ENCODE measurements at regions not wholly inside any gene's neighbourhood (a gene's known extent, or its start where the extent isn't known, plus 50 kb on each side); places are given as distances from the start of the nearest gene placed in this dataset.

GRCh38 chr20:4574356-4574690 lies 111.9 kb upstream of the PRNP start:
- Histone ChIP-seq H3K4me1 (ENCODE audit: insufficient read depth, low read length) (no peaks in the 10 kb centered on the region), H3K27ac (ENCODE audit: low read length) (no peak overlapping the region), H3K9me3 (ENCODE audit: insufficient read depth, low read length, severe bottlenecking) (no peaks in the 10 kb centered on the region), H3K4me2 (ENCODE audit: insufficient read depth, low read length) (no peak overlapping the region), H3K4me3 (ENCODE audit: low read depth in 1 of 2, low read length in 2 of 2) (no peak overlapping the region), H3K27me3 (ENCODE audit: insufficient read depth, low read length, poor library complexity) (peaks cover 22% of the 10 kb centered on the region), H3K79me2 (ENCODE audit: insufficient read depth, low read length) (no peaks in the 10 kb centered on the region), H2AFZ (ENCODE audit: low read depth, low read length) (no peak overlapping the region), H3K36me3 (ENCODE audit: insufficient read depth, low read length) (no peaks in the 10 kb centered on the region), H4K20me1 (ENCODE audit: insufficient read depth, low read length) (no peaks in the 10 kb centered on the region), H3K9ac (ENCODE audit: low read depth, low read length) (no peak overlapping the region)
- DNase-seq = no peak
- ATAC-seq (ENCODE audit: insufficient read depth, low read depth) = no peak
- TF ChIP-seq CTCF (IDR thresholded peaks at IDR 0.05; ENCODE audit: borderline replicate concordance, extremely low read depth, low read length, poor library complexity, severe bottlenecking) (no peak), EZH2 (IDR thresholded peaks at IDR 0.05; ENCODE audit: borderline replicate concordance, low read depth, low read length, severe bottlenecking) (no peak)

- Histone ChIP-seq H2AFZ (ENCODE audit: low read depth, low read length) (no peak overlapping the region), H3K27ac (ENCODE audit: low read length) (no peak overlapping the region), H3K36me3 (ENCODE audit: insufficient read depth, low read length) (no peaks in the 10 kb centered on the region), H3K27me3 (ENCODE audit: insufficient read depth, low read length, poor library complexity) (peaks cover 19% of the 10 kb centered on the region), H3K4me2 (ENCODE audit: insufficient read depth, low read length) (no peak overlapping the region), H3K79me2 (ENCODE audit: insufficient read depth, low read length) (no peaks in the 10 kb centered on the region), H3K4me1 (ENCODE audit: insufficient read depth, low read length) (no peaks in the 10 kb centered on the region), H3K4me3 (ENCODE audit: low read depth in 1 of 2, low read length in 2 of 2) (no peak overlapping the region), H3K9me3 (ENCODE audit: insufficient read depth, low read length, severe bottlenecking) (no peaks in the 10 kb centered on the region), H3K9ac (ENCODE audit: low read depth, low read length) (no peak overlapping the region), H4K20me1 (ENCODE audit: insufficient read depth, low read length) (no peaks in the 10 kb centered on the region)
- no peak for DNase-seq
- no peak for TF ChIP-seq EZH2 (IDR thresholded peaks at IDR 0.05; ENCODE audit: borderline replicate concordance, low read depth, low read length, severe bottlenecking)
- no peak for TF ChIP-seq CTCF (IDR thresholded peaks at IDR 0.05; ENCODE audit: borderline replicate concordance, extremely low read depth, low read length, poor library complexity, severe bottlenecking)
- ATAC-seq (ENCODE audit: insufficient read depth, low read depth) = no peak
Measured at GRCh38 chr20:4573564-4574355, 112.5 kb upstream of the PRNP start.

GRCh38 chr20:4571759-4572531 lies 114.3 kb upstream of the PRNP start:
- H3K4me2 ChIP-seq (ENCODE audit: insufficient read depth, low read length) = no peak overlapping the region
- no peak overlapping the region for H2AFZ ChIP-seq (ENCODE audit: low read depth, low read length)
- H3K27me3 ChIP-seq (ENCODE audit: insufficient read depth, low read length, poor library complexity) = peaks cover 14% of the 10 kb centered on the region
- no peak for DNase-seq
- no peaks in the 10 kb centered on the region for H3K36me3 ChIP-seq (ENCODE audit: insufficient read depth, low read length)
- no peak for TF ChIP-seq EZH2 (IDR thresholded peaks at IDR 0.05; ENCODE audit: borderline replicate concordance, low read depth, low read length, severe bottlenecking)
- H3K4me3 ChIP-seq (ENCODE audit: low read depth in 1 of 2, low read length in 2 of 2) = no peak overlapping the region
- no peaks in the 10 kb centered on the region for H3K9me3 ChIP-seq (ENCODE audit: insufficient read depth, low read length, severe bottlenecking)
- no peak overlapping the region for H3K9ac ChIP-seq (ENCODE audit: low read depth, low read length)
- no peak for ATAC-seq (ENCODE audit: insufficient read depth, low read depth)
- no peaks in the 10 kb centered on the region for H3K79me2 ChIP-seq (ENCODE audit: insufficient read depth, low read length)
- no peaks in the 10 kb centered on the region for H4K20me1 ChIP-seq (ENCODE audit: insufficient read depth, low read length)
- H3K27ac ChIP-seq (ENCODE audit: low read length) = no peak overlapping the region
- H3K4me1 ChIP-seq (ENCODE audit: insufficient read depth, low read length) = no peaks in the 10 kb centered on the region

- ATAC-seq (ENCODE audit: insufficient read depth, low read depth) = no peak
- H3K9ac ChIP-seq (ENCODE audit: low read depth, low read length) = no peak overlapping the region
- DNase-seq = no peak
- TF ChIP-seq CTCF (IDR thresholded peaks at IDR 0.05; ENCODE audit: borderline replicate concordance, extremely low read depth, low read length, poor library complexity, severe bottlenecking) = no peak
- TF ChIP-seq EZH2 (IDR thresholded peaks at IDR 0.05; ENCODE audit: borderline replicate concordance, low read depth, low read length, severe bottlenecking) = no peak
- no peaks in the 10 kb centered on the region for H4K20me1 ChIP-seq (ENCODE audit: insufficient read depth, low read length)
- no peak overlapping the region for H3K4me2 ChIP-seq (ENCODE audit: insufficient read depth, low read length)
- no peak overlapping the region for H3K27ac ChIP-seq (ENCODE audit: low read length)
- H3K27me3 ChIP-seq (ENCODE audit: insufficient read depth, low read length, poor library complexity) = no peaks in the 10 kb centered on the region
- H3K9me3 ChIP-seq (ENCODE audit: insufficient read depth, low read length, severe bottlenecking) = no peaks in the 10 kb centered on the region
- H3K4me1 ChIP-seq (ENCODE audit: insufficient read depth, low read length) = no peaks in the 10 kb centered on the region
- H2AFZ ChIP-seq (ENCODE audit: low read depth, low read length) = no peak overlapping the region
- no peaks in the 10 kb centered on the region for H3K36me3 ChIP-seq (ENCODE audit: insufficient read depth, low read length)
- H3K4me3 ChIP-seq (ENCODE audit: low read depth in 1 of 2, low read length in 2 of 2) = no peak overlapping the region
- H3K79me2 ChIP-seq (ENCODE audit: insufficient read depth, low read length) = no peaks in the 10 kb centered on the region
Measured at GRCh38 chr20:4569865-4570264, 116.4 kb upstream of the PRNP start.

Data from DND-41 (cell line).